ENCODE measurements at regions not wholly inside any gene's neighbourhood (a gene's known extent, or its start where the extent isn't known, plus 50 kb on each side); places are given as distances from the start of the nearest gene placed in this dataset.

DNA sequence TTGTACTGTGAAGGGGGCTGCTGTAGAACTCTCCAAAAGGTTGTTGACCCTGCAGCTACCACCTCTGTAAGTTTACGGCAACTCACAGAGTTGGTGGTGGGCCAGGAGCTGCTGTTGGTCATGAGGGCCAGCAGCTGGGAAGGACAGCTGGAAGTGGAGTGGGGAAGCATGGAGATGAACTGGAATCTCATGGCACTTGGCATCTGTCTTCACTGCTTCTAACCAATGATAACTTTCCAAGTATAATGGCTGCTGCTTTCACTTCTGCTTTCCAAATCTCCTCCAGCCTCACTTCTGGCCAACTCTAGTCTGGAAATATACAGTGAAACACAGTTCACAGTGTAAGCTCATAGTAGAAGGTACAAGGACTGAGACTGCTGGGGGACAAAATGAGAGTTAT lies 126.5 kb upstream of the INTU start:
- TF ChIP-seq, protein P1, sequence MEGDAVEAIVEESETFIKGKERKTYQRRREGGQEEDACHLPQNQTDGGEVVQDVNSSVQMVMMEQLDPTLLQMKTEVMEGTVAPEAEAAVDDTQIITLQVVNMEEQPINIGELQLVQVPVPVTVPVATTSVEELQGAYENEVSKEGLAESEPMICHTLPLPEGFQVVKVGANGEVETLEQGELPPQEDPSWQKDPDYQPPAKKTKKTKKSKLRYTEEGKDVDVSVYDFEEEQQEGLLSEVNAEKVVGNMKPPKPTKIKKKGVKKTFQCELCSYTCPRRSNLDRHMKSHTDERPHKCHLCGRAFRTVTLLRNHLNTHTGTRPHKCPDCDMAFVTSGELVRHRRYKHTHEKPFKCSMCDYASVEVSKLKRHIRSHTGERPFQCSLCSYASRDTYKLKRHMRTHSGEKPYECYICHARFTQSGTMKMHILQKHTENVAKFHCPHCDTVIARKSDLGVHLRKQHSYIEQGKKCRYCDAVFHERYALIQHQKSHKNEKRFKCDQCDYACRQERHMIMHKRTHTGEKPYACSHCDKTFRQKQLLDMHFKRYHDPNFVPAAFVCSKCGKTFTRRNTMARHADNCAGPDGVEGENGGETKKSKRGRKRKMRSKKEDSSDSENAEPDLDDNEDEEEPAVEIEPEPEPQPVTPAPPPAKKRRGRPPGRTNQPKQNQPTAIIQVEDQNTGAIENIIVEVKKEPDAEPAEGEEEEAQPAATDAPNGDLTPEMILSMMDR (IDR thresholded peaks at IDR 0.05), result no peak
- TF ChIP-seq POLR2A (IDR thresholded peaks at IDR 0.05), result no peak
